WTC11 (cell line): ENCODE measurements at regions not wholly inside any gene's neighbourhood (a gene's known extent, or its start where the extent isn't known, plus 50 kb on each side); places are given as distances from the start of the nearest gene placed in this dataset.

Experiments used
- ATAC-seq: fragments of 200-7000 bp; cut with Tn5 transposase; 2 replicates; pipeline ENCODE4 v1.10.0; 2021; ENCODE audit warnings: mild to moderate bottlenecking, moderate library complexity
- CTCF ChIA-PET: fragments of 300-600 bp; sonication (Branson Sonifier 250); formaldehyde crosslinking; loops from one replicate; lab custom pipeline; 2021; ENCODE audit warnings: antibody characterized with exemption; lab: Charles Lee
- POLR2A ChIA-PET: fragments of 350-600 bp; sonication (Branson Sonifier 250); formaldehyde crosslinking; loops from one replicate; lab custom pipeline; 2021; ENCODE audit warnings: antibody characterized with exemption; lab: Charles Lee
- DNase-seq: peaks from one replicate; pipeline ENCODE4 v3.0.0; 2021; ENCODE audit warnings: low spot score
- H3K27ac Mint-ChIP-seq: 2 replicates; pipeline ENCODE4 v1.8.0; 2021; ENCODE audit warnings: mixed read lengths
- H3K27me3 Mint-ChIP-seq: 2 replicates; pipeline ENCODE4 v1.8.0; 2021; ENCODE audit warnings: low read depth, mild to moderate bottlenecking, moderate library complexity, mixed read lengths
- H3K36me3 Mint-ChIP-seq: 2 replicates; pipeline ENCODE4 v1.8.0; 2021; ENCODE audit warnings: mixed read lengths
- H3K4me1 Mint-ChIP-seq: 2 replicates; pipeline ENCODE4 v1.8.0; 2022; ENCODE audit warnings: mixed read lengths
- H3K4me3 Mint-ChIP-seq: 2 replicates; pipeline ENCODE4 v1.8.0; 2021; ENCODE audit warnings: mild to moderate bottlenecking, moderate library complexity, mixed read lengths
- H3K9me3 Mint-ChIP-seq: 2 replicates; pipeline ENCODE4 v1.8.0; 2021; ENCODE audit warnings: mixed read lengths
- GABPB1 ChIP-seq: sonication (generic); formaldehyde crosslinking; IDR thresholded peaks from 2 replicates; pipeline ENCODE4 v1.8.1; 2023; ENCODE audit warnings: mild to moderate bottlenecking, missing genetic modification reagents
- HMGA2 ChIP-seq: fragments of 250-450 bp; sonication (Bioruptor Pico); IDR thresholded peaks from 2 replicates; pipeline ENCODE4 v1.4.0; 2021; ENCODE audit warnings: mild to moderate bottlenecking, moderate library complexity
- MXD4 ChIP-seq: fragments of 250-450 bp; sonication (Bioruptor Pico); IDR thresholded peaks from 2 replicates; pipeline ENCODE4 v1.8.0; 2021; ENCODE audit warnings: mild to moderate bottlenecking, moderate library complexity, borderline replicate concordance
- NR2C2 ChIP-seq: sonication (generic); formaldehyde crosslinking; IDR thresholded peaks from 2 replicates; pipeline ENCODE4 v1.8.0; 2022; ENCODE audit warnings: mild to moderate bottlenecking, missing genetic modification reagents
- OVOL2 ChIP-seq: fragments of 250-450 bp; sonication (Bioruptor Pico); IDR thresholded peaks from 2 replicates; pipeline ENCODE4 v1.9.0; 2021; ENCODE audit warnings: mild to moderate bottlenecking, borderline replicate concordance
- TP53 ChIP-seq: sonication (generic); formaldehyde crosslinking; IDR thresholded peaks from 2 replicates; pipeline ENCODE4 v1.8.1; 2023; ENCODE audit warnings: mild to moderate bottlenecking, missing genetic modification reagents
- ZBTB21 ChIP-seq: sonication (generic); formaldehyde crosslinking; IDR thresholded peaks from 2 replicates; pipeline ENCODE4 v1.8.1; 2023; ENCODE audit warnings: mild to moderate bottlenecking, missing genetic modification reagents, borderline replicate concordance
- ZNF263 ChIP-seq: sonication (generic); formaldehyde crosslinking; IDR thresholded peaks from 2 replicates; pipeline ENCODE4 v1.8.1; 2022; ENCODE audit warnings: low read depth, mild to moderate bottlenecking, moderate library complexity, missing genetic modification reagents
- ZNF317 ChIP-seq: sonication (generic); formaldehyde crosslinking; IDR thresholded peaks from 2 replicates; pipeline ENCODE4 v1.8.1; 2023; ENCODE audit warnings: low read depth, mild to moderate bottlenecking, moderate library complexity, missing genetic modification reagents, borderline replicate concordance
- TF ChIP-seq, protein P1 (sequence below): sonication (generic); formaldehyde crosslinking; IDR thresholded peaks from 2 replicates; pipeline ENCODE4 v1.8.0; 2022; ENCODE audit warnings: missing genetic modification reagents
- TF ChIP-seq, protein P2 (sequence below): fragments of 250-450 bp; sonication (Bioruptor Pico); IDR thresholded peaks from 2 replicates; pipeline ENCODE4 v1.9.0; 2021; ENCODE audit warnings: mild to moderate bottlenecking, borderline replicate concordance
- TF ChIP-seq, protein P3 (sequence below): sonication (generic); formaldehyde crosslinking; IDR thresholded peaks from 2 replicates; pipeline ENCODE4 v1.8.0; 2022; ENCODE audit warnings: mild to moderate bottlenecking, missing genetic modification reagents
- TF ChIP-seq, protein P4 (sequence below): fragments of 250-450 bp; sonication (Bioruptor Pico); IDR thresholded peaks from 2 replicates; pipeline ENCODE4 v1.9.0; 2021; ENCODE audit warnings: mild to moderate bottlenecking
- TF ChIP-seq, protein P5 (sequence below): sonication (generic); formaldehyde crosslinking; IDR thresholded peaks from 2 replicates; pipeline ENCODE4 v1.8.1; 2023; ENCODE audit warnings: mild to moderate bottlenecking, missing genetic modification reagents
- TF ChIP-seq, protein P6 (sequence below): sonication (generic); formaldehyde crosslinking; IDR thresholded peaks from 2 replicates; pipeline ENCODE4 v1.8.0; 2022; ENCODE audit warnings: mild to moderate bottlenecking, missing genetic modification reagents

DNA sequence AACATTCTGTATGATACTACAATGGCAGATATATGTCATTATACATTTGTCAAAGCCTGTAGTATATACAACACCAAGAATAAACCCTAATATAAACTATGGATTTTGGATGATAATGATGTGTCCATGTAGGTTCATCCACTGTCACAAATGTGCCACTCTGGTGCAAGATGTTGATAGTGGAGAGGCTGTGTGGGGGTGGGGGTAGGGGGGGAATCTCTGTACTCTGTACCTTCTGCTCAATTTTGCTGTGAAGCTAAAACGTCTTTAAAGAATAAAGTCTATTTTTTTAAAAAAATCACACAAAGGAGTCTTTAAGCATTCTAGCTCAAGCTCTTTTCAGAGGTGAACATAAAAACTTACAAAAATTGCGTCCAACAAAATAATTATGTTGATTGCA, 88.2 kb upstream of the ABI3BP start (continued):
- TF ChIP-seq, protein P1, sequence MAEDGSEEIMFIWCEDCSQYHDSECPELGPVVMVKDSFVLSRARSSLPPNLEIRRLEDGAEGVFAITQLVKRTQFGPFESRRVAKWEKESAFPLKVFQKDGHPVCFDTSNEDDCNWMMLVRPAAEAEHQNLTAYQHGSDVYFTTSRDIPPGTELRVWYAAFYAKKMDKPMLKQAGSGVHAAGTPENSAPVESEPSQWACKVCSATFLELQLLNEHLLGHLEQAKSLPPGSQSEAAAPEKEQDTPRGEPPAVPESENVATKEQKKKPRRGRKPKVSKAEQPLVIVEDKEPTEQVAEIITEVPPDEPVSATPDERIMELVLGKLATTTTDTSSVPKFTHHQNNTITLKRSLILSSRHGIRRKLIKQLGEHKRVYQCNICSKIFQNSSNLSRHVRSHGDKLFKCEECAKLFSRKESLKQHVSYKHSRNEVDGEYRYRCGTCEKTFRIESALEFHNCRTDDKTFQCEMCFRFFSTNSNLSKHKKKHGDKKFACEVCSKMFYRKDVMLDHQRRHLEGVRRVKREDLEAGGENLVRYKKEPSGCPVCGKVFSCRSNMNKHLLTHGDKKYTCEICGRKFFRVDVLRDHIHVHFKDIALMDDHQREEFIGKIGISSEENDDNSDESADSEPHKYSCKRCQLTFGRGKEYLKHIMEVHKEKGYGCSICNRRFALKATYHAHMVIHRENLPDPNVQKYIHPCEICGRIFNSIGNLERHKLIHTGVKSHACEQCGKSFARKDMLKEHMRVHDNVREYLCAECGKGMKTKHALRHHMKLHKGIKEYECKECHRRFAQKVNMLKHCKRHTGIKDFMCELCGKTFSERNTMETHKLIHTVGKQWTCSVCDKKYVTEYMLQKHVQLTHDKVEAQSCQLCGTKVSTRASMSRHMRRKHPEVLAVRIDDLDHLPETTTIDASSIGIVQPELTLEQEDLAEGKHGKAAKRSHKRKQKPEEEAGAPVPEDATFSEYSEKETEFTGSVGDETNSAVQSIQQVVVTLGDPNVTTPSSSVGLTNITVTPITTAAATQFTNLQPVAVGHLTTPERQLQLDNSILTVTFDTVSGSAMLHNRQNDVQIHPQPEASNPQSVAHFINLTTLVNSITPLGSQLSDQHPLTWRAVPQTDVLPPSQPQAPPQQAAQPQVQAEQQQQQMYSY (CRISPR knock-in tag): no peak
- TF ChIP-seq, all 79 proteins: peak for 0

DNA sequence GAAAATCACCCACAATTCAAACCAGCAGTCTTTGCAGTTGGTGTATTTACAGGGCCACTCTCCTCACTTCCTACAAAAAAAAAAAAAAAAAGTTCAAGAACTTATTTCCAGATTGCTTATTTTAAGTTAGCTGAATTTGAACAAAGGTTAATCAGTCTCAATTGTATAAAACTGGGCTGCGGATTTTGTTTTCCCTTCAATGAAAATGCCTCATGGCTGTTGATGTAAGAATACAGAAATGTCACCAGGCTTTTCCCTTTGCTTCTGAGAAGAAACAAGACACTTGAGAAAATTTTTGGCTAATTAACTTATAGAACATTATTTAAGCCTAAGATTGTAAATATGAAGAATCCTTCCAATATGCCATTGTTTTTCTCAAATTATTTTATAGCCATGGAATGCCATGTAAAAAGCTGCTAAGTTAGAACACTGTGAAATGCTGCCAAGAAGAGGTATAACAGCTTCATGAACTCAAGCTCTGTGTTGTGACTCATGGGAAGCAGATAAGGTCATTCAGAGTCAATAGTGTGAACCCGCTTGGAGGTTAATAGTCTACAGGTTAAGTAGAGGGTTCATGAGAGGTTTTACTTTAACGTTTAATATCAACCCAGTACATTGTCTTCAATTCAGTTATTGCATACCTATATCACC, 84.3 kb upstream of the ABI3BP start:
- Mint-ChIP-seq H3K4me1 (no peaks in the 10 kb centered on the region), H3K4me3 (no peak overlapping the region)
- no peak for ATAC-seq
- CTCF ChIA-PET: no interaction called here
- TF ChIP-seq, protein P2, sequence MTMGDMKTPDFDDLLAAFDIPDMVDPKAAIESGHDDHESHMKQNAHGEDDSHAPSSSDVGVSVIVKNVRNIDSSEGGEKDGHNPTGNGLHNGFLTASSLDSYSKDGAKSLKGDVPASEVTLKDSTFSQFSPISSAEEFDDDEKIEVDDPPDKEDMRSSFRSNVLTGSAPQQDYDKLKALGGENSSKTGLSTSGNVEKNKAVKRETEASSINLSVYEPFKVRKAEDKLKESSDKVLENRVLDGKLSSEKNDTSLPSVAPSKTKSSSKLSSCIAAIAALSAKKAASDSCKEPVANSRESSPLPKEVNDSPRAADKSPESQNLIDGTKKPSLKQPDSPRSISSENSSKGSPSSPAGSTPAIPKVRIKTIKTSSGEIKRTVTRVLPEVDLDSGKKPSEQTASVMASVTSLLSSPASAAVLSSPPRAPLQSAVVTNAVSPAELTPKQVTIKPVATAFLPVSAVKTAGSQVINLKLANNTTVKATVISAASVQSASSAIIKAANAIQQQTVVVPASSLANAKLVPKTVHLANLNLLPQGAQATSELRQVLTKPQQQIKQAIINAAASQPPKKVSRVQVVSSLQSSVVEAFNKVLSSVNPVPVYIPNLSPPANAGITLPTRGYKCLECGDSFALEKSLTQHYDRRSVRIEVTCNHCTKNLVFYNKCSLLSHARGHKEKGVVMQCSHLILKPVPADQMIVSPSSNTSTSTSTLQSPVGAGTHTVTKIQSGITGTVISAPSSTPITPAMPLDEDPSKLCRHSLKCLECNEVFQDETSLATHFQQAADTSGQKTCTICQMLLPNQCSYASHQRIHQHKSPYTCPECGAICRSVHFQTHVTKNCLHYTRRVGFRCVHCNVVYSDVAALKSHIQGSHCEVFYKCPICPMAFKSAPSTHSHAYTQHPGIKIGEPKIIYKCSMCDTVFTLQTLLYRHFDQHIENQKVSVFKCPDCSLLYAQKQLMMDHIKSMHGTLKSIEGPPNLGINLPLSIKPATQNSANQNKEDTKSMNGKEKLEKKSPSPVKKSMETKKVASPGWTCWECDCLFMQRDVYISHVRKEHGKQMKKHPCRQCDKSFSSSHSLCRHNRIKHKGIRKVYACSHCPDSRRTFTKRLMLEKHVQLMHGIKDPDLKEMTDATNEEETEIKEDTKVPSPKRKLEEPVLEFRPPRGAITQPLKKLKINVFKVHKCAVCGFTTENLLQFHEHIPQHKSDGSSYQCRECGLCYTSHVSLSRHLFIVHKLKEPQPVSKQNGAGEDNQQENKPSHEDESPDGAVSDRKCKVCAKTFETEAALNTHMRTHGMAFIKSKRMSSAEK (CRISPR knock-in tag): no peak
- TF ChIP-seq MXD4 (CRISPR knock-in tag) (no peak), ZNF263 (CRISPR knock-in tag) (no peak), OVOL2 (no peak), GABPB1 (CRISPR knock-in tag) (no peak), ZNF317 (CRISPR knock-in tag) (no peak), TP53 (CRISPR knock-in tag) (no peak), NR2C2 (CRISPR knock-in tag) (no peak), ZBTB21 (CRISPR knock-in tag) (no peak), HMGA2 (CRISPR knock-in tag) (no peak)
- TF ChIP-seq, protein P3, sequence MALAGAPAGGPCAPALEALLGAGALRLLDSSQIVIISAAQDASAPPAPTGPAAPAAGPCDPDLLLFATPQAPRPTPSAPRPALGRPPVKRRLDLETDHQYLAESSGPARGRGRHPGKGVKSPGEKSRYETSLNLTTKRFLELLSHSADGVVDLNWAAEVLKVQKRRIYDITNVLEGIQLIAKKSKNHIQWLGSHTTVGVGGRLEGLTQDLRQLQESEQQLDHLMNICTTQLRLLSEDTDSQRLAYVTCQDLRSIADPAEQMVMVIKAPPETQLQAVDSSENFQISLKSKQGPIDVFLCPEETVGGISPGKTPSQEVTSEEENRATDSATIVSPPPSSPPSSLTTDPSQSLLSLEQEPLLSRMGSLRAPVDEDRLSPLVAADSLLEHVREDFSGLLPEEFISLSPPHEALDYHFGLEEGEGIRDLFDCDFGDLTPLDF (CRISPR knock-in tag): no peak
- TF ChIP-seq, protein P4, sequence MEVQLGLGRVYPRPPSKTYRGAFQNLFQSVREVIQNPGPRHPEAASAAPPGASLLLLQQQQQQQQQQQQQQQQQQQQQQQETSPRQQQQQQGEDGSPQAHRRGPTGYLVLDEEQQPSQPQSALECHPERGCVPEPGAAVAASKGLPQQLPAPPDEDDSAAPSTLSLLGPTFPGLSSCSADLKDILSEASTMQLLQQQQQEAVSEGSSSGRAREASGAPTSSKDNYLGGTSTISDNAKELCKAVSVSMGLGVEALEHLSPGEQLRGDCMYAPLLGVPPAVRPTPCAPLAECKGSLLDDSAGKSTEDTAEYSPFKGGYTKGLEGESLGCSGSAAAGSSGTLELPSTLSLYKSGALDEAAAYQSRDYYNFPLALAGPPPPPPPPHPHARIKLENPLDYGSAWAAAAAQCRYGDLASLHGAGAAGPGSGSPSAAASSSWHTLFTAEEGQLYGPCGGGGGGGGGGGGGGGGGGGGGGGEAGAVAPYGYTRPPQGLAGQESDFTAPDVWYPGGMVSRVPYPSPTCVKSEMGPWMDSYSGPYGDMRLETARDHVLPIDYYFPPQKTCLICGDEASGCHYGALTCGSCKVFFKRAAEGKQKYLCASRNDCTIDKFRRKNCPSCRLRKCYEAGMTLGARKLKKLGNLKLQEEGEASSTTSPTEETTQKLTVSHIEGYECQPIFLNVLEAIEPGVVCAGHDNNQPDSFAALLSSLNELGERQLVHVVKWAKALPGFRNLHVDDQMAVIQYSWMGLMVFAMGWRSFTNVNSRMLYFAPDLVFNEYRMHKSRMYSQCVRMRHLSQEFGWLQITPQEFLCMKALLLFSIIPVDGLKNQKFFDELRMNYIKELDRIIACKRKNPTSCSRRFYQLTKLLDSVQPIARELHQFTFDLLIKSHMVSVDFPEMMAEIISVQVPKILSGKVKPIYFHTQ (CRISPR knock-in tag): no peak
- TF ChIP-seq, protein P5, sequence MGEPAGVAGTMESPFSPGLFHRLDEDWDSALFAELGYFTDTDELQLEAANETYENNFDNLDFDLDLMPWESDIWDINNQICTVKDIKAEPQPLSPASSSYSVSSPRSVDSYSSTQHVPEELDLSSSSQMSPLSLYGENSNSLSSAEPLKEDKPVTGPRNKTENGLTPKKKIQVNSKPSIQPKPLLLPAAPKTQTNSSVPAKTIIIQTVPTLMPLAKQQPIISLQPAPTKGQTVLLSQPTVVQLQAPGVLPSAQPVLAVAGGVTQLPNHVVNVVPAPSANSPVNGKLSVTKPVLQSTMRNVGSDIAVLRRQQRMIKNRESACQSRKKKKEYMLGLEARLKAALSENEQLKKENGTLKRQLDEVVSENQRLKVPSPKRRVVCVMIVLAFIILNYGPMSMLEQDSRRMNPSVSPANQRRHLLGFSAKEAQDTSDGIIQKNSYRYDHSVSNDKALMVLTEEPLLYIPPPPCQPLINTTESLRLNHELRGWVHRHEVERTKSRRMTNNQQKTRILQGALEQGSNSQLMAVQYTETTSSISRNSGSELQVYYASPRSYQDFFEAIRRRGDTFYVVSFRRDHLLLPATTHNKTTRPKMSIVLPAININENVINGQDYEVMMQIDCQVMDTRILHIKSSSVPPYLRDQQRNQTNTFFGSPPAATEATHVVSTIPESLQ (CRISPR knock-in tag): no peak
- TF ChIP-seq, protein P6, sequence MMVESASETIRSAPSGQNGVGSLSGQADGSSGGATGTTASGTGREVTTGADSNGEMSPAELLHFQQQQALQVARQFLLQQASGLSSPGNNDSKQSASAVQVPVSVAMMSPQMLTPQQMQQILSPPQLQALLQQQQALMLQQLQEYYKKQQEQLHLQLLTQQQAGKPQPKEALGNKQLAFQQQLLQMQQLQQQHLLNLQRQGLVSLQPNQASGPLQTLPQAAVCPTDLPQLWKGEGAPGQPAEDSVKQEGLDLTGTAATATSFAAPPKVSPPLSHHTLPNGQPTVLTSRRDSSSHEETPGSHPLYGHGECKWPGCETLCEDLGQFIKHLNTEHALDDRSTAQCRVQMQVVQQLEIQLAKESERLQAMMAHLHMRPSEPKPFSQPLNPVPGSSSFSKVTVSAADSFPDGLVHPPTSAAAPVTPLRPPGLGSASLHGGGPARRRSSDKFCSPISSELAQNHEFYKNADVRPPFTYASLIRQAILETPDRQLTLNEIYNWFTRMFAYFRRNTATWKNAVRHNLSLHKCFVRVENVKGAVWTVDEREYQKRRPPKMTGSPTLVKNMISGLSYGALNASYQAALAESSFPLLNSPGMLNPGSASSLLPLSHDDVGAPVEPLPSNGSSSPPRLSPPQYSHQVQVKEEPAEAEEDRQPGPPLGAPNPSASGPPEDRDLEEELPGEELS (CRISPR knock-in tag): no peak
- TF ChIP-seq, all 79 proteins: peak for 0
- Mint-ChIP-seq H3K9me3 (peaks cover 12% of the 10 kb centered on the region), H3K27me3 (no peaks in the 10 kb centered on the region), H3K27ac (no peak overlapping the region), H3K36me3 (no peaks in the 10 kb centered on the region)
- DNase-seq: no peak
- POLR2A ChIA-PET: no interaction called here
